PC-3 (cell line): ENCODE measurements at regions not wholly inside any gene's neighbourhood (a gene's known extent, or its start where the extent isn't known, plus 50 kb on each side); places are given as distances from the start of the nearest gene placed in this dataset.

Experiments used
- ATAC-seq: fragments of 200-7000 bp; cut with Tn5 transposase; 2 replicates; pipeline ENCODE4 v1.9.1; 2020; ENCODE audit warnings: mild to moderate bottlenecking, moderate library complexity
- BruUV-seq: library from RNA; stranded (reverse); fragments of 400-500 nt; replicated peaks from 2 replicates; lab custom pipeline; 2021; lab: Mats Ljungman, UMichigan
- CTCF ChIA-PET: fragments of 300-600 bp; sonication (Branson Sonifier 250); formaldehyde crosslinking; loops from one replicate; lab custom pipeline; 2022; ENCODE audit warnings: antibody characterized with exemption; lab: Charles Lee
- POLR2A ChIA-PET: fragments of 300-600 bp; sonication (Branson Sonifier 250); formaldehyde crosslinking; loops from one replicate; lab custom pipeline; 2022; ENCODE audit warnings: antibody characterized with exemption; ENCODE audit not compliant: unreplicated experiment; lab: Charles Lee
- DNase-seq: peaks from one replicate; pipeline ENCODE4 v3.0.0-alpha.2; 2015
- H2AFZ ChIP-seq: fragments of 300-600 bp; sonication (generic); 2 replicates; pipeline ENCODE4 v1.6.0; 2016; ENCODE audit warnings: antibody characterized with exemption, low read length
- H3F3A ChIP-seq: fragments of 300-600 bp; sonication (generic); one replicate; pipeline ENCODE4 v1.6.0; 2017; ENCODE audit warnings: antibody characterized with exemption, low read length, control low read depth, mild to moderate bottlenecking; ENCODE audit not compliant: unreplicated experiment
- H3K27ac ChIP-seq: fragments of 300-600 bp; sonication (generic); 2 replicates; pipeline ENCODE4 v1.5.1; 2016; ENCODE audit warnings: mild to moderate bottlenecking, low read length
- H3K27me3 ChIP-seq: fragments of 300-600 bp; sonication (generic); 2 replicates; pipeline ENCODE4 v1.6.1; 2016; ENCODE audit warnings: low read length, mixed read lengths
- H3K36me3 ChIP-seq: fragments of 300-600 bp; sonication (generic); 2 replicates; pipeline ENCODE4 v1.6.1; 2016; ENCODE audit warnings: low read depth, mixed run types, low read length, mixed read lengths
- H3K4me1 ChIP-seq: fragments of 300-600 bp; sonication (generic); 2 replicates; pipeline ENCODE4 v1.5.1; 2016; ENCODE audit warnings: low read length; ENCODE audit not compliant: insufficient read depth
- H3K4me2 ChIP-seq: fragments of 300-600 bp; sonication (generic); 2 replicates; pipeline ENCODE4 v1.6.0; 2016; ENCODE audit warnings: low read length
- H3K4me3 ChIP-seq: fragments of 300-600 bp; sonication (generic); 2 replicates; pipeline ENCODE4 v1.5.1; 2016; ENCODE audit warnings: mild to moderate bottlenecking, low read length, mixed read lengths
- H3K79me2 ChIP-seq: fragments of 300-600 bp; sonication (generic); 2 replicates; pipeline ENCODE4 v1.6.1; 2017; ENCODE audit warnings: low read length, mixed read lengths
- H3K9ac ChIP-seq: fragments of 300-600 bp; sonication (generic); 2 replicates; pipeline ENCODE4 v1.6.0; 2016; ENCODE audit warnings: mild to moderate bottlenecking, low read length
- H3K9me2 ChIP-seq: fragments of 300-600 bp; sonication (generic); replicated peaks from 2 replicates; pipeline ENCODE4 v1.6.1; 2016; ENCODE audit warnings: mixed run types, low read length, mixed read lengths
- H3K9me3 ChIP-seq: fragments of 300-600 bp; sonication (generic); 2 replicates; pipeline ENCODE4 v1.6.1; 2016; ENCODE audit warnings: low read length, mixed read lengths
- H4K20me1 ChIP-seq: fragments of 300-600 bp; sonication (generic); 2 replicates; pipeline ENCODE4 v1.6.1; 2016; ENCODE audit warnings: low read length, mixed read lengths
- EZH2 ChIP-seq: fragments of 300-600 bp; sonication (generic); IDR thresholded peaks from one replicate; pipeline ENCODE4 v1.6.1; 2017; ENCODE audit warnings: antibody characterized with exemption, mild to moderate bottlenecking, low read length; ENCODE audit not compliant: unreplicated experiment
- EZH2phosphoT487 ChIP-seq: fragments of 300-600 bp; sonication (generic); IDR thresholded peaks from 2 replicates; pipeline ENCODE4 v1.6.1; 2018; ENCODE audit warnings: mild to moderate bottlenecking, antibody characterized with exemption, low read length, borderline replicate concordance
- intact Hi-C: fragments of 100-400 bp; cut with micrococcal nuclease; formaldehyde crosslinking; loops from 2 replicates; pipeline ENCODE4 v1.9.0; 2023
- TF ChIP-seq, protein P1 (sequence below): fragments of 300-600 bp; sonication (generic); conservative IDR thresholded peaks from 2 replicates; pipeline ENCODE4 v1.5.1; 2017; ENCODE audit warnings: antibody characterized with exemption, low read depth, mild to moderate bottlenecking, low read length

- H4K20me1 ChIP-seq: no peaks in the 10 kb centered on the region
- no peak overlapping the region for H3K4me3 ChIP-seq
- H3F3A ChIP-seq: no peaks in the 10 kb centered on the region
- ChIA-PET POLR2A (no interaction called here), CTCF (no interaction called here)
- no peak overlapping the region for H3K27ac ChIP-seq
- H3K4me2 ChIP-seq: no peak overlapping the region
- TF ChIP-seq EZH2phosphoT487 (no peak), EZH2 (no peak)
- TF ChIP-seq, protein P1, sequence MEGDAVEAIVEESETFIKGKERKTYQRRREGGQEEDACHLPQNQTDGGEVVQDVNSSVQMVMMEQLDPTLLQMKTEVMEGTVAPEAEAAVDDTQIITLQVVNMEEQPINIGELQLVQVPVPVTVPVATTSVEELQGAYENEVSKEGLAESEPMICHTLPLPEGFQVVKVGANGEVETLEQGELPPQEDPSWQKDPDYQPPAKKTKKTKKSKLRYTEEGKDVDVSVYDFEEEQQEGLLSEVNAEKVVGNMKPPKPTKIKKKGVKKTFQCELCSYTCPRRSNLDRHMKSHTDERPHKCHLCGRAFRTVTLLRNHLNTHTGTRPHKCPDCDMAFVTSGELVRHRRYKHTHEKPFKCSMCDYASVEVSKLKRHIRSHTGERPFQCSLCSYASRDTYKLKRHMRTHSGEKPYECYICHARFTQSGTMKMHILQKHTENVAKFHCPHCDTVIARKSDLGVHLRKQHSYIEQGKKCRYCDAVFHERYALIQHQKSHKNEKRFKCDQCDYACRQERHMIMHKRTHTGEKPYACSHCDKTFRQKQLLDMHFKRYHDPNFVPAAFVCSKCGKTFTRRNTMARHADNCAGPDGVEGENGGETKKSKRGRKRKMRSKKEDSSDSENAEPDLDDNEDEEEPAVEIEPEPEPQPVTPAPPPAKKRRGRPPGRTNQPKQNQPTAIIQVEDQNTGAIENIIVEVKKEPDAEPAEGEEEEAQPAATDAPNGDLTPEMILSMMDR: no peak
- H3K4me1 ChIP-seq: no peaks in the 10 kb centered on the region
- H3K9me3 ChIP-seq: no peaks in the 10 kb centered on the region
- intact Hi-C loops: no loop called here
- H3K27me3 ChIP-seq: peaks cover 21% of the 10 kb centered on the region; the same call in 1 of the 2 replicates
- no peak for DNase-seq
- ATAC-seq: no peak
- no peaks in the 10 kb centered on the region for H3K9me2 ChIP-seq
- no peaks in the 10 kb centered on the region for H3K79me2 ChIP-seq
- no peak overlapping the region for H2AFZ ChIP-seq
- no TSS peak for BruUV-seq
- H3K9ac ChIP-seq: no peak overlapping the region
- H3K36me3 ChIP-seq: no peaks in the 10 kb centered on the region
Measured at GRCh38 chr11:116136987-116137674, 632.9 kb upstream of the CADM1 start.

GRCh38 chr11:116135891-116136290 is 631.7 kb upstream of the CADM1 start:
- BruUV-seq: no TSS peak
- POLR2A ChIA-PET: no interaction called here
- TF ChIP-seq EZH2phosphoT487 (no peak), EZH2 (no peak)
- TF ChIP-seq, protein P1: no peak
- peaks cover 21% of the 10 kb centered on the region; the same call in 1 of the 2 replicates for H3K27me3 ChIP-seq
- intact Hi-C loops: no loop called here
- no peaks in the 10 kb centered on the region for H4K20me1 ChIP-seq
- no peak overlapping the region for H2AFZ ChIP-seq
- H3K4me3 ChIP-seq: no peak overlapping the region
- H3K4me2 ChIP-seq: no peak overlapping the region
- H3K9me2 ChIP-seq: no peaks in the 10 kb centered on the region
- DNase-seq (no peak), ATAC-seq (no peak)
- H3K4me1 ChIP-seq: no peaks in the 10 kb centered on the region
- no peaks in the 10 kb centered on the region for H3K79me2 ChIP-seq
- CTCF ChIA-PET: no interaction called here
- H3K27ac ChIP-seq: no peak overlapping the region
- H3K9ac ChIP-seq: no peak overlapping the region
- H3K36me3 ChIP-seq: no peaks in the 10 kb centered on the region
- H3F3A ChIP-seq: no peaks in the 10 kb centered on the region
- no peaks in the 10 kb centered on the region for H3K9me3 ChIP-seq

DNA sequence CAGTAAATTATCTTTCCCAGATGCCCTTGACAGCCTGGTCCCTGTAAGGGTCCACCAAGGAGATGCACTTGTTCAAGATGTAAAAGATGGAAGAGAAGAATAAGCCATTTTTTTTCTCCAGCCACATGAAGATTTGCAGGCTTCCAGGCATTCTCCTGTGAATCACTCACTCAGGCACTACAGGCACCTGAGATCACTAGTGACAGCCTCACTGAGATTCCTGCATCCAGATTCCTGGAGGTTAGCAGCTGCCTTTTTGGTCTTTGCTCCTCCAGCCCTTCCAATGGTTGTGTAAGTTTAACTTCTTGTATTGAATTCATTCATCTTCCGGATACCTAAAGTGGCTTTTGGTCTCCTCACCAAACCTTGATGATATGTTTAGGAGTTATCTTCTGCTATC is 630.2 kb upstream of the CADM1 start:
- H3K9ac ChIP-seq: no peak overlapping the region
- no peaks in the 10 kb centered on the region for H4K20me1 ChIP-seq
- H3K79me2 ChIP-seq: no peaks in the 10 kb centered on the region
- H2AFZ ChIP-seq: no peak overlapping the region
- intact Hi-C loops: no loop called here
- ChIA-PET POLR2A (no interaction called here), CTCF (no interaction called here)
- BruUV-seq: no TSS peak
- ATAC-seq (no peak), DNase-seq (no peak)
- H3K27ac ChIP-seq: no peak overlapping the region
- TF ChIP-seq, protein P1: no peak
- TF ChIP-seq EZH2phosphoT487 (no peak), EZH2 (no peak)
- H3K4me3 ChIP-seq: no peak overlapping the region
- no peaks in the 10 kb centered on the region for H3K36me3 ChIP-seq
- no peaks in the 10 kb centered on the region for H3K9me3 ChIP-seq
- no peaks in the 10 kb centered on the region for H3K9me2 ChIP-seq
- H3K4me1 ChIP-seq: no peaks in the 10 kb centered on the region
- peaks cover 21% of the 10 kb centered on the region; the same call in 1 of the 2 replicates for H3K27me3 ChIP-seq
- H3F3A ChIP-seq: no peaks in the 10 kb centered on the region
- H3K4me2 ChIP-seq: no peak overlapping the region
